GM13977 (cell line): ENCODE measurements at regions not wholly inside any gene's neighbourhood (a gene's known extent, or its start where the extent isn't known, plus 50 kb on each side); places are given as distances from the start of the nearest gene placed in this dataset.
"Not testable (repeated sequence)": the region's sequence is repeated elsewhere in the genome, so short reads cannot be mapped to it uniquely, and the experiment has no call there.

Experiments
- DNase-seq: peaks from one replicate; pipeline ENCODE4 v3.0.0; 2012; ENCODE audit warnings: low spot score
- in situ Hi-C: fragments of 300-500 bp; cut with MboI; formaldehyde crosslinking; loops from one replicate; pipeline ENCODE4 v1.12.0; 2022; ENCODE audit warnings: low sequenced_read_pairs, low pct_unique_long_range_greater_than_20kb, mixed read lengths, inconsistent platforms; ENCODE audit not compliant: unreplicated experiment
- TF ChIP-seq, protein P1 (sequence below): IDR thresholded peaks from 2 replicates; pipeline ENCODE4 v1.5.1; 2012; ENCODE audit warnings: mild to moderate bottlenecking, control low read depth; ENCODE audit not compliant: insufficient read depth; ENCODE audit errors: extremely low read depth, missing control alignments

DNA sequence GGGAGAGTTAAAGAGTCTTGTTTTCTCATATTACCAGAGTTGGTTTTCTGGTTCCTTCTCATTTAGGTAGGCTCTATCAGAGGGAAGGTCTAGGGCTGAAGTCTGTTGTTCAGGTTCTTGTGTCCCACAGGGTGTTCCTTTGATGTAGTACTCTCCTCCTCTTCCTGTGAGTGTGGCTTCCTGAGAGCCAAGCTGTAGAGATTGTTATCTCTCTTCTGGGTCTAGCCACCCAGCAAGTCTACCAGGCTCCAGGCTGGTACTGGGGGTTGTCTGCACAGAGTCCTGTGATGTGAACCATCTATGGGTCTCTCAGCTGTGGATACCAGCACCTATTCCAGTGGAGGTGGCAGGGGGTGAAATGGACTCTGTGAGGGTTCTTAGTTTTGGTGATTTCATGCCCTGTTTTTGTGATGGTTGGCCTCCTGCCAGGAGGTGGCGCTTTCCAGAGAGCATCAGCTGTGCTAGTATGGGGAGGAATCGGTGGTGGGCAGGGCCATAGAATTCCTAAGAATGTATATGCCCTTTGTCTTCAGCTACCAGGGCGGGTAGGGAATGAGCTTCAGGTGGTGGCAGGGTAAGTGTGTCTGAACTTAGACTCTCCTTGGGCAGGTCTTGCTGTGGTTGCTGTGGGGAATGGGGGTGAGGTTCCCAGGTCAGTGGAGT, 65.5 kb upstream of the OLIG3 start:
- TF ChIP-seq, protein P1, sequence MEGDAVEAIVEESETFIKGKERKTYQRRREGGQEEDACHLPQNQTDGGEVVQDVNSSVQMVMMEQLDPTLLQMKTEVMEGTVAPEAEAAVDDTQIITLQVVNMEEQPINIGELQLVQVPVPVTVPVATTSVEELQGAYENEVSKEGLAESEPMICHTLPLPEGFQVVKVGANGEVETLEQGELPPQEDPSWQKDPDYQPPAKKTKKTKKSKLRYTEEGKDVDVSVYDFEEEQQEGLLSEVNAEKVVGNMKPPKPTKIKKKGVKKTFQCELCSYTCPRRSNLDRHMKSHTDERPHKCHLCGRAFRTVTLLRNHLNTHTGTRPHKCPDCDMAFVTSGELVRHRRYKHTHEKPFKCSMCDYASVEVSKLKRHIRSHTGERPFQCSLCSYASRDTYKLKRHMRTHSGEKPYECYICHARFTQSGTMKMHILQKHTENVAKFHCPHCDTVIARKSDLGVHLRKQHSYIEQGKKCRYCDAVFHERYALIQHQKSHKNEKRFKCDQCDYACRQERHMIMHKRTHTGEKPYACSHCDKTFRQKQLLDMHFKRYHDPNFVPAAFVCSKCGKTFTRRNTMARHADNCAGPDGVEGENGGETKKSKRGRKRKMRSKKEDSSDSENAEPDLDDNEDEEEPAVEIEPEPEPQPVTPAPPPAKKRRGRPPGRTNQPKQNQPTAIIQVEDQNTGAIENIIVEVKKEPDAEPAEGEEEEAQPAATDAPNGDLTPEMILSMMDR = peak; percentile 15

DNA sequence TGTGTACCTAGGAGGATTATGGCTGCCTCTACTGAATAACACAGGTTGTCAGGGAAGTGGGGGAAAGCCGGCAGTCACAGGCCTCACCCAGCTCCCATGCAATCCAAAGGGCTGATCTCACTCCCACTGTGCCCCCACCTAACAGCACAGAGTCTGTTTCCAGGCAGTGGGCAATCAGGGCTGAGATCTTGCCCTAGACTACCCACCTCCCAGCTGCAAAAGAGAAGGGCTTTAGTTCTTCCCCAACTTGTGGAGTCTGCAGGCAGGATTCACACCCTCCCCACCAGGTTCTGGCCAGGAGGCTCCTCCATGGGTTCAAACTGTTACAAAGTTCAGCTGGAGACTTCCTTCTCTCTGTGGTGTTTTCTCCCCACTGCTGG, 66.0 kb upstream of the OLIG3 start:
- no peak for DNase-seq
- in situ Hi-C loops = no loop called here
- TF ChIP-seq, protein P1 = no peak

More for the DNA sequence above, 65.5 kb upstream of the OLIG3 start:
- DNase-seq, in situ Hi-C loops: not testable (repeated sequence)

GRCh38 chr6:137568067-137568466, 73.9 kb upstream of the OLIG3 start:
- in situ Hi-C loops = no loop called here
- DNase-seq = no peak
- TF ChIP-seq, protein P1 = no peak

GRCh38 chr6:137570393-137570792, 76.2 kb upstream of the OLIG3 start:
- in situ Hi-C loops = no loop called here
- DNase-seq = no peak
- TF ChIP-seq, protein P1 = no peak

DNA sequence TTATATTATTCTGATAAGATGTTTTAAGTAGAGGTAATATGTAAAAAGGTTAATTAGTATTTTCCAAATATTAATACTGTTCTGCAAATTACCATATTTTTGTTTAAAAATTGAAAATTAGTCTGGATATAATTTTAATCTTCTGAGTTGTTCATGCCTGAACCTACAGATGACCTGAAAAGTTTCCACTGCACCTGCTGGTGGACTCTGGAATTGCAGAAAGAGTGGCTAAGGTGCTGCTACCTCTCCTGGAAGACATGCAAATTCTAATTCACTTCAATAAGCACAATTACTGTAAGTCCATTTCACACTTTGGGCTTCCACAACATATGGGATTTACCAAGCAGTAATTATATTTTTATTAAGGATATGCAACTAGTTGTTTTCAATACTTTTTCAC, 77.7 kb upstream of the OLIG3 start:
- TF ChIP-seq, protein P1 = peak; percentile 56
- in situ Hi-C loops = no loop called here
- peak; percentile 37 for DNase-seq

GRCh38 chr6:137573739-137574138, 79.5 kb upstream of the OLIG3 start:
- in situ Hi-C loops = no loop called here
- no peak for DNase-seq
- TF ChIP-seq, protein P1 = no peak
